Ascending aorta (tissue), 2 donors: ENCODE measurements at regions not wholly inside any gene's neighbourhood (a gene's known extent, or its start where the extent isn't known, plus 50 kb on each side); places are given as distances from the start of the nearest gene placed in this dataset.

Experiments used
- DNase-seq, 2 donors: peaks; one replicate each; pipeline ENCODE4 v3.0.0-alpha.2; 2019; ENCODE audit warnings: low spot score in 2 of 2
- H3K27ac ChIP-seq, 2 donors: fragments of 200-600 bp; sonication (generic); one replicate each; pipeline ENCODE4 v1.5.1; 2016 to 2017; ENCODE audit warnings: mild to moderate bottlenecking in 1 of 2
- H3K27me3 ChIP-seq: fragments of 200-600 bp; sonication (generic); one replicate; pipeline ENCODE4 v1.5.1; 2017
- H3K36me3 ChIP-seq, 2 donors: fragments of 200-600 bp; sonication (generic); one replicate each; pipeline ENCODE4 v1.5.1; 2016
- H3K4me1 ChIP-seq, 2 donors: fragments of 200-600 bp; sonication (generic); one replicate each; pipeline ENCODE4 v1.5.1; 2016 to 2017; ENCODE audit warnings: mild to moderate bottlenecking in 1 of 2
- H3K4me3 ChIP-seq, 2 donors: fragments of 200-600 bp; sonication (generic); one replicate each; pipeline ENCODE4 v1.5.1; 2016 to 2017; ENCODE audit warnings: mild to moderate bottlenecking in 1 of 2
- H3K9me3 ChIP-seq, 2 donors: fragments of 200-600 bp; sonication (generic); one replicate each; pipeline ENCODE4 v1.5.1; 2016
- intact Hi-C: fragments of 100-400 bp; cut with DNase I; formaldehyde crosslinking; loops from one replicate; pipeline ENCODE4 v1.15.1; 2023
- TF ChIP-seq, protein P1 (sequence below), 3 experiments: fragments of 200-600 bp in 2 of 3; fragments of 450-650 bp in 1 of 3; sonication (generic) in 2 of 3; IDR thresholded peaks; one replicate each; pipeline ENCODE4 v1.5.1; 2016 to 2019; ENCODE audit warnings: antibody characterized with exemption in 3 of 3, mild to moderate bottlenecking in 1 of 3, moderate library complexity in 1 of 3

DNA sequence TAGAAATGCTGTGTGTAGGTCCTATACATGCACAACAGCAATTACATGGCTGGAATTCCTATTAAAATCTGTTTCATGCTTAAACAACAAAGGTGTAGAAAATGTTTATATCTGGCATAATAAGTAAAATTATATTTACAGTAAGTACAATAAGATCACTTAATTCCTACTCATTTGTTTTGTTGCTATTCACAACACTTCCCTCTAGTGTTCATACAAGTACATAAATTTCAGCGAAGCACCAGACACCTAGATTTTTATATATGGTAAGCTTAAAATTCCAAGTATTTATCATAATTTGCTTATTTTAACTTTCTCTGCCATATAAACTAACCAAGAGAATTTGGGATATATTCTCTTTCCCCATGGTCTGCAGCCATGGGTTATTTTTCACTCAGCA is 51.8 kb upstream of the ANK3 start:
- Histone ChIP-seq H3K4me1 (peaks cover 0 to 18% of the 10 kb centered on the region in 2 donors), H3K27me3 (no peaks in the 10 kb centered on the region), H3K9me3 (no peaks in the 10 kb centered on the region), H3K27ac (no peak overlapping the region), H3K4me3 (no peak overlapping the region), H3K36me3 (no peaks in the 10 kb centered on the region)
- TF ChIP-seq, protein P1, sequence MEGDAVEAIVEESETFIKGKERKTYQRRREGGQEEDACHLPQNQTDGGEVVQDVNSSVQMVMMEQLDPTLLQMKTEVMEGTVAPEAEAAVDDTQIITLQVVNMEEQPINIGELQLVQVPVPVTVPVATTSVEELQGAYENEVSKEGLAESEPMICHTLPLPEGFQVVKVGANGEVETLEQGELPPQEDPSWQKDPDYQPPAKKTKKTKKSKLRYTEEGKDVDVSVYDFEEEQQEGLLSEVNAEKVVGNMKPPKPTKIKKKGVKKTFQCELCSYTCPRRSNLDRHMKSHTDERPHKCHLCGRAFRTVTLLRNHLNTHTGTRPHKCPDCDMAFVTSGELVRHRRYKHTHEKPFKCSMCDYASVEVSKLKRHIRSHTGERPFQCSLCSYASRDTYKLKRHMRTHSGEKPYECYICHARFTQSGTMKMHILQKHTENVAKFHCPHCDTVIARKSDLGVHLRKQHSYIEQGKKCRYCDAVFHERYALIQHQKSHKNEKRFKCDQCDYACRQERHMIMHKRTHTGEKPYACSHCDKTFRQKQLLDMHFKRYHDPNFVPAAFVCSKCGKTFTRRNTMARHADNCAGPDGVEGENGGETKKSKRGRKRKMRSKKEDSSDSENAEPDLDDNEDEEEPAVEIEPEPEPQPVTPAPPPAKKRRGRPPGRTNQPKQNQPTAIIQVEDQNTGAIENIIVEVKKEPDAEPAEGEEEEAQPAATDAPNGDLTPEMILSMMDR (IDR thresholded peaks at IDR 0.05), result no peak
- intact Hi-C loops, result loop anchor here (10.0 kb wide), 2 partner anchors 333 to 537 kb away; partner anchors contain the start of genes CCDC6 and CDK1
- DNase-seq, result no peak

DNA sequence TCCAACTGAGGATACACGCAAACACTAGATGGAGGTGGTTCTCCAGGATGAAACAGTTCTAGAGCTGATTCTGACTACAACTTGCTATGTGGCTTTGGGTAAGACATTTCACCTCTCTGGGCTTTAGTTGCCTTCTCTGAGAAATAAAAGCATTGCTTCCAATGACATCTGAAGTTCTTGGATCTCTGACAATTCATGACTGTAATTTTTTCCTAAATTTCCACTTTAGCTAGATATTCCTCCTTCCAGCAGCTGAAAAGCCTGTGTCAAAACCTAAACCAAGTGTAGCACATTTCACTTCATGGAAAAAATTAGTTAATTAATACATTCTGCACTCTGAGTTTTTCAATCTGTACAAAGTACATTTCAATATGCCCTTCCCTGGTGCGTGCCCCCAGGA is 50.0 kb upstream of the ANK3 start:
- TF ChIP-seq, protein P1 (IDR thresholded peaks at IDR 0.05), result no peak
- DNase-seq, result no peak
- no peaks in the 10 kb centered on the region for H3K9me3 ChIP-seq
- no peak overlapping the region for H3K4me3 ChIP-seq
- H3K36me3 ChIP-seq, result no peaks in the 10 kb centered on the region
- peaks cover 0 to 5% of the 10 kb centered on the region in 2 donors for H3K4me1 ChIP-seq
- H3K27me3 ChIP-seq, result no peaks in the 10 kb centered on the region
- intact Hi-C loops, result loop anchor here (10.0 kb wide), 3 partner anchors 335 to 815 kb away; partner anchors contain the start of genes CCDC6 and CDK1
- no peak overlapping the region for H3K27ac ChIP-seq
